Liver (tissue), 3 donors: ENCODE measurements at regions not wholly inside any gene's neighbourhood (a gene's known extent, or its start where the extent isn't known, plus 50 kb on each side); places are given as distances from the start of the nearest gene placed in this dataset.

Source experiments
- EGR1 ChIP-seq, 2 donors: IDR thresholded peaks; 2 replicates each; pipeline ENCODE4 v1.6.1; 2016 to 2018; ENCODE audit warnings: antibody characterized with exemption in 2 of 2, low read depth in 2 of 2
- GABPA ChIP-seq, 2 donors: IDR thresholded peaks in 1 of 2; conservative IDR thresholded peaks in 1 of 2; 2 replicates each; pipeline ENCODE4 v1.6.1; 2016; ENCODE audit warnings: antibody characterized with exemption in 2 of 2, mild to moderate bottlenecking in 1 of 2, moderate library complexity in 1 of 2
- HNF4A ChIP-seq, 2 donors: conservative IDR thresholded peaks; 2 replicates each; pipeline ENCODE4 v1.6.1; 2016; ENCODE audit warnings: antibody characterized with exemption in 2 of 2, mild to moderate bottlenecking in 2 of 2
- JUND ChIP-seq, 2 donors: IDR thresholded peaks; 2 replicates each; pipeline ENCODE4 v1.6.1; 2016; ENCODE audit warnings: antibody characterized with exemption in 2 of 2
- MAX ChIP-seq: IDR thresholded peaks from 2 replicates; pipeline ENCODE4 v1.6.1; 2016; ENCODE audit warnings: antibody characterized with exemption
- RAD21 ChIP-seq, 2 donors: IDR thresholded peaks; 2 replicates each; pipeline ENCODE4 v1.6.1; 2016; ENCODE audit warnings: antibody characterized with exemption in 2 of 2, mild to moderate bottlenecking in 2 of 2
- REST ChIP-seq: IDR thresholded peaks from 2 replicates; pipeline ENCODE4 v1.6.1; 2016; ENCODE audit warnings: antibody characterized with exemption, mild to moderate bottlenecking
- SP1 ChIP-seq: IDR thresholded peaks from 2 replicates; pipeline ENCODE4 v1.6.1; 2018; ENCODE audit warnings: antibody characterized with exemption, mild to moderate bottlenecking
- TAF1 ChIP-seq: conservative IDR thresholded peaks from 2 replicates; pipeline ENCODE4 v1.6.1; 2016; ENCODE audit warnings: antibody characterized with exemption, mild to moderate bottlenecking
- YY1 ChIP-seq: IDR thresholded peaks from 2 replicates; pipeline ENCODE4 v1.6.1; 2016; ENCODE audit warnings: antibody characterized with exemption, mild to moderate bottlenecking
- ZBTB33 ChIP-seq: IDR thresholded peaks from 2 replicates; pipeline ENCODE4 v1.6.1; 2016; ENCODE audit warnings: antibody characterized with exemption
- TF ChIP-seq, protein P1 (sequence below): fragments of 150-350 bp; IDR thresholded peaks from 2 replicates; pipeline ENCODE4 v1.5.1; 2017; ENCODE audit warnings: improper control_type of control experiment, low read depth, low read length; ENCODE audit not compliant: missing input control
- TF ChIP-seq, protein P2 (sequence below): IDR thresholded peaks from 2 replicates; pipeline ENCODE4 v1.6.1; 2016; ENCODE audit warnings: antibody characterized with exemption
- donor health status: healthy.
- donor health status: healthy.

DNA sequence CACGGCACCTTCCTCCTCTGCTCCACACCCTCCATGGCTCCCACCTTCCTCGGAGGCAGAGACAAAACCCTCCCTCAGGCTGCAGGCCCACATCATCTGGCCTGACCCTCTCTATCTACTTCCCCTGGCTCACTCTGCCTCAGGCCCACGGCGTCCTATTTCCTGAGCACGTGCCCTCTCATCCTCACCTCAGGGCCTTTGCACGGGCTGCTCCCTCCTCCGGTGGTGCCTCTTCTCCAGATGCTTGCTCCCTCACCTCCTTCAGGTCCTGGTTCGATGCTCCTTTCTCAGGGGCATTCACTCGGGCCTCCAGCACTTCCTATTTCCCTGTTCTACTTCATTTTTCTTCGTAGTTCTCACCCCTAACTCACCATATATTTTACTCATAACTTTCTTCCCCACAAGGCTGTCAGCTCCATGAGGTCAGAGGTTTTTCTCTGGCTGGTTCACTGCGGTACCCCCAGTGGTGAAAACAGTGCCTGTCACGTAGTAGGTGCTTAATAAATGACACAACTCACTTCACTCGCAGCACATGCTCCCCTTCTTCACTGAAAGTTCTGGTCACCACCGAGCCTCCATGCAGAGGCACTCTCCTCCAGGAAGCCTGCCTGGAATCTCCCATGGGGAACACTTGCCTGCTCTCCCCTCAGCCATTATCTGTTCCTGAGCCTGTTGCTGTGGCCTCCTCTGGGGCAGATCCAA is 130.7 kb downstream of the WNT7A start:
- TF ChIP-seq, protein P1, sequence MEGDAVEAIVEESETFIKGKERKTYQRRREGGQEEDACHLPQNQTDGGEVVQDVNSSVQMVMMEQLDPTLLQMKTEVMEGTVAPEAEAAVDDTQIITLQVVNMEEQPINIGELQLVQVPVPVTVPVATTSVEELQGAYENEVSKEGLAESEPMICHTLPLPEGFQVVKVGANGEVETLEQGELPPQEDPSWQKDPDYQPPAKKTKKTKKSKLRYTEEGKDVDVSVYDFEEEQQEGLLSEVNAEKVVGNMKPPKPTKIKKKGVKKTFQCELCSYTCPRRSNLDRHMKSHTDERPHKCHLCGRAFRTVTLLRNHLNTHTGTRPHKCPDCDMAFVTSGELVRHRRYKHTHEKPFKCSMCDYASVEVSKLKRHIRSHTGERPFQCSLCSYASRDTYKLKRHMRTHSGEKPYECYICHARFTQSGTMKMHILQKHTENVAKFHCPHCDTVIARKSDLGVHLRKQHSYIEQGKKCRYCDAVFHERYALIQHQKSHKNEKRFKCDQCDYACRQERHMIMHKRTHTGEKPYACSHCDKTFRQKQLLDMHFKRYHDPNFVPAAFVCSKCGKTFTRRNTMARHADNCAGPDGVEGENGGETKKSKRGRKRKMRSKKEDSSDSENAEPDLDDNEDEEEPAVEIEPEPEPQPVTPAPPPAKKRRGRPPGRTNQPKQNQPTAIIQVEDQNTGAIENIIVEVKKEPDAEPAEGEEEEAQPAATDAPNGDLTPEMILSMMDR, result no peak
- TF ChIP-seq SP1 (no peak), YY1 (no peak), HNF4A (conservative IDR thresholded peaks at IDR 0.05) (no peak), ZBTB33 (no peak), RAD21 (IDR thresholded peaks at IDR 0.05) (no peak), REST (no peak), TAF1 (no peak), GABPA (IDR thresholded peaks at IDR 0.05 in 1 of 2, conservative IDR thresholded peaks at IDR 0.05 in 1 of 2) (no peak), EGR1 (IDR thresholded peaks at IDR 0.05; ENCODE audit: low read depth in 2 of 2) (no peak), MAX (no peak), JUND (IDR thresholded peaks at IDR 0.05) (no peak)
- TF ChIP-seq, protein P2, sequence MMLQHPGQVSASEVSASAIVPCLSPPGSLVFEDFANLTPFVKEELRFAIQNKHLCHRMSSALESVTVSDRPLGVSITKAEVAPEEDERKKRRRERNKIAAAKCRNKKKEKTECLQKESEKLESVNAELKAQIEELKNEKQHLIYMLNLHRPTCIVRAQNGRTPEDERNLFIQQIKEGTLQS, result no peak
